PFSK-1 (cell line): ENCODE measurements at regions not wholly inside any gene's neighbourhood (a gene's known extent, or its start where the extent isn't known, plus 50 kb on each side); places are given as distances from the start of the nearest gene placed in this dataset.

Experiments
- FOXP2 ChIP-seq: optimal IDR thresholded peaks from 2 replicates; pipeline ENCODE3; 2011; ENCODE audit warnings: borderline replicate concordance, control low read depth, inconsistent platforms; ENCODE audit not compliant: insufficient read depth; ENCODE audit errors: extremely low read length, extremely low read depth
- POLR2AphosphoS5 ChIP-seq: IDR thresholded peaks from 2 replicates; pipeline ENCODE4 v1.6.1; 2012; ENCODE audit warnings: low read depth, mild to moderate bottlenecking, control low read depth, low read length, moderate library complexity
- SIN3A ChIP-seq: IDR thresholded peaks from 2 replicates; pipeline ENCODE4 v1.6.1; 2012; ENCODE audit warnings: mild to moderate bottlenecking, low read length, moderate library complexity, borderline replicate concordance; ENCODE audit not compliant: insufficient read depth
- TAF1 ChIP-seq: IDR thresholded peaks from 2 replicates; pipeline ENCODE4 v1.6.1; 2012; ENCODE audit warnings: low read length, control low read depth, borderline replicate concordance; ENCODE audit not compliant: insufficient read depth
- TF ChIP-seq, protein P1 (sequence below), 2 experiments: IDR thresholded peaks; 2 replicates each; pipeline versions ENCODE4 v1.6.1 to v1.8.0; 2011 to 2012; ENCODE audit warnings: low read depth in 2 of 2, low read length in 2 of 2, control low read depth in 1 of 2, inconsistent platforms in 1 of 2, mild to moderate bottlenecking in 1 of 2, moderate library complexity in 1 of 2; ENCODE audit not compliant: insufficient read depth in 1 of 2

DNA sequence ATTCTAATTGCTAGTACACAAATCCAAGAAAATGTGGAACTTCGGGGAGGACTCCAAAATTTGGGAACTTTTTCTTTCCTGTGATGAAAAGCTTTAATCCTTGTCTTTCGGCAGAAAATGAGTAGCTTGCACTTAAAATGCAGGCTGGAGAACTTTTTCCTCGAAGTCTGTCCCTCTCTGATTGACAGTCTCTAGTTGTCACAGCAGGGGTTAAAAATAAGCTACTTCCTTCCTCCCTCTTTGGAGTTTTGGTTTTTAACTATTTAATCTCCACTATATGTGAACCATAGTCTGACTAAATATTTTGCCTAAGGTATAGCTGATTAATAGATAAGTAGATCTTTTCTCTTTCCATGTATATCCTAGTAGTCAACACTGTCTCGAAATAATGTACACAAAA, 66.8 kb upstream of the MBOAT1 start:
- TF ChIP-seq POLR2AphosphoS5: no peak
- TF ChIP-seq, protein P1, sequence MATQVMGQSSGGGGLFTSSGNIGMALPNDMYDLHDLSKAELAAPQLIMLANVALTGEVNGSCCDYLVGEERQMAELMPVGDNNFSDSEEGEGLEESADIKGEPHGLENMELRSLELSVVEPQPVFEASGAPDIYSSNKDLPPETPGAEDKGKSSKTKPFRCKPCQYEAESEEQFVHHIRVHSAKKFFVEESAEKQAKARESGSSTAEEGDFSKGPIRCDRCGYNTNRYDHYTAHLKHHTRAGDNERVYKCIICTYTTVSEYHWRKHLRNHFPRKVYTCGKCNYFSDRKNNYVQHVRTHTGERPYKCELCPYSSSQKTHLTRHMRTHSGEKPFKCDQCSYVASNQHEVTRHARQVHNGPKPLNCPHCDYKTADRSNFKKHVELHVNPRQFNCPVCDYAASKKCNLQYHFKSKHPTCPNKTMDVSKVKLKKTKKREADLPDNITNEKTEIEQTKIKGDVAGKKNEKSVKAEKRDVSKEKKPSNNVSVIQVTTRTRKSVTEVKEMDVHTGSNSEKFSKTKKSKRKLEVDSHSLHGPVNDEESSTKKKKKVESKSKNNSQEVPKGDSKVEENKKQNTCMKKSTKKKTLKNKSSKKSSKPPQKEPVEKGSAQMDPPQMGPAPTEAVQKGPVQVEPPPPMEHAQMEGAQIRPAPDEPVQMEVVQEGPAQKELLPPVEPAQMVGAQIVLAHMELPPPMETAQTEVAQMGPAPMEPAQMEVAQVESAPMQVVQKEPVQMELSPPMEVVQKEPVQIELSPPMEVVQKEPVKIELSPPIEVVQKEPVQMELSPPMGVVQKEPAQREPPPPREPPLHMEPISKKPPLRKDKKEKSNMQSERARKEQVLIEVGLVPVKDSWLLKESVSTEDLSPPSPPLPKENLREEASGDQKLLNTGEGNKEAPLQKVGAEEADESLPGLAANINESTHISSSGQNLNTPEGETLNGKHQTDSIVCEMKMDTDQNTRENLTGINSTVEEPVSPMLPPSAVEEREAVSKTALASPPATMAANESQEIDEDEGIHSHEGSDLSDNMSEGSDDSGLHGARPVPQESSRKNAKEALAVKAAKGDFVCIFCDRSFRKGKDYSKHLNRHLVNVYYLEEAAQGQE (IDR thresholded peaks at IDR 0.05; ENCODE audit: insufficient read depth in 1 of 2, low read depth in 2 of 2, low read length in 2 of 2): no peak
- TF ChIP-seq TAF1: no peak
- no peak for TF ChIP-seq SIN3A
- no peak for TF ChIP-seq FOXP2
